SK-N-SH treated with all-trans-retinoic acid at 6 μM for 48 hours (cell line): ENCODE measurements at regions not wholly inside any gene's neighbourhood (a gene's known extent, or its start where the extent isn't known, plus 50 kb on each side); places are given as distances from the start of the nearest gene placed in this dataset.

Source experiments
- ESRRG ChIP-seq: fragments of 250-450 bp; sonication (Bioruptor Pico); IDR thresholded peaks from 2 replicates; pipeline ENCODE4 v1.6.1; 2021; ENCODE audit warnings: mild to moderate bottlenecking
- PATZ1 ChIP-seq: fragments of 250-450 bp; sonication (Bioruptor Pico); IDR thresholded peaks from 2 replicates; pipeline ENCODE4 v1.8.0; 2020; ENCODE audit warnings: mild to moderate bottlenecking, moderate library complexity, borderline replicate concordance
- PPARA ChIP-seq: fragments of 250-450 bp; sonication (Bioruptor Pico); IDR thresholded peaks from 2 replicates; pipeline ENCODE4 v1.5.0; 2020; ENCODE audit warnings: mild to moderate bottlenecking, borderline replicate concordance
- ZNF565 ChIP-seq: fragments of 450-650 bp; formaldehyde crosslinking; conservative IDR thresholded peaks from 2 replicates; pipeline ENCODE4 v1.5.0; 2020; ENCODE audit warnings: low read depth, mild to moderate bottlenecking, moderate library complexity

DNA sequence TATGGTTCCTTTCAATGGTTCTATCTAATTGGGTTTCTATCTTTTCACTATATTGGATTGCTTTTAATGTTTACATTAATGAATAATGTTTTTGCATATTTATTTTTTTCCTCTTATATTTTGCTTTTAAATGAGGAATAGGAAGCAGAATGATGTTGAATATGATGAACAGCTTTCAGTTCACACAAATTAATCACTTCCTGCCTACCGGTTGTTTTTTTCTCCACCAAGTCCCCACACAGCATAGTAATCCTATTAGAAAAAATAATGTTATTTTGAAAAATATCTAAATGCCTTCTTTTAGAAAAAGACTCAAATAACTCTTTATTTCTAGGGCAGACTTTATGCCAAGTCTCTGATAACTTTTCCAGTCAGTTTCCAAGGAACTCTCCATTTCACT, 184.9 kb upstream of the MIR17HG start:
- TF ChIP-seq ESRRG (CRISPR knock-in tag) (no peak), ZNF565 (CRISPR knock-in tag) (no peak), PPARA (no peak), PATZ1 (CRISPR knock-in tag) (no peak)
